HG03432 (cell line): ENCODE measurements at regions not wholly inside any gene's neighbourhood (a gene's known extent, or its start where the extent isn't known, plus 50 kb on each side); places are given as distances from the start of the nearest gene placed in this dataset.
"Not testable (repeated sequence)": the region's sequence is repeated elsewhere in the genome, so short reads cannot be mapped to it uniquely, and the experiment has no call there.

ENCODE experiments used
- ATAC-seq: cut with Tn5 transposase; IDR thresholded peaks from one replicate; pipeline ENCODE4 v1.9.1; 2021; ENCODE audit warnings: mild to moderate bottlenecking, moderate library complexity; ENCODE audit not compliant: unreplicated experiment

DNA sequence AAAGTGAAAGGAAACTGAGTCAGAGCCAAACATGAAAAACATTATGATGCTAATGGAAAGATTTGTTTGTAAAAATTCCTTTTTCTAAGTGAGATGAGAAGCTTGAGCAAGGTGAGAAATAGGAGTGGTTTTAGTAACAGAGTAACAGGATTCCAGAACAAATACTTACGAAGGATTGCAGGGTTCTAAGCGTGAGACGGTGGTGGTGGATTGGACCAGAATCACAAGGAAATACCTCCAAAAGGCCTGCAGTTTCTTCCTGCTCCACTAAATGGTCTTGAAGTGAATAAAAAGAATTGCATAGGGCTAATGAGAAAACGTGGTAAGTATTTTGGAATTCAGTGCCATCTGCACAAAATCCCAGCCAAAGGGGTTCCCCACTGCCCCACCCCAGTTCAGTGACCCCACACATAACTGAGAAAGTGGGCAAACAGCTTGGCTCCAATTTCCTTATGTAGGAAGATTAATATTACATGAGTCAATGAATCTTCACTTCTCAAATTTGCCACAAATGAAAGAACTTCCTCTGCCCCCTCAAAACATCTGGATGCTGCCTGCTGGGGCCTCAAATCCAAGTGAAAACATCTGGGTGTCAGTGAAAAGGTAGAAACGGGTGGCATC, 283.8 kb upstream of the NR2F2 start:
- ATAC-seq = no peak

DNA sequence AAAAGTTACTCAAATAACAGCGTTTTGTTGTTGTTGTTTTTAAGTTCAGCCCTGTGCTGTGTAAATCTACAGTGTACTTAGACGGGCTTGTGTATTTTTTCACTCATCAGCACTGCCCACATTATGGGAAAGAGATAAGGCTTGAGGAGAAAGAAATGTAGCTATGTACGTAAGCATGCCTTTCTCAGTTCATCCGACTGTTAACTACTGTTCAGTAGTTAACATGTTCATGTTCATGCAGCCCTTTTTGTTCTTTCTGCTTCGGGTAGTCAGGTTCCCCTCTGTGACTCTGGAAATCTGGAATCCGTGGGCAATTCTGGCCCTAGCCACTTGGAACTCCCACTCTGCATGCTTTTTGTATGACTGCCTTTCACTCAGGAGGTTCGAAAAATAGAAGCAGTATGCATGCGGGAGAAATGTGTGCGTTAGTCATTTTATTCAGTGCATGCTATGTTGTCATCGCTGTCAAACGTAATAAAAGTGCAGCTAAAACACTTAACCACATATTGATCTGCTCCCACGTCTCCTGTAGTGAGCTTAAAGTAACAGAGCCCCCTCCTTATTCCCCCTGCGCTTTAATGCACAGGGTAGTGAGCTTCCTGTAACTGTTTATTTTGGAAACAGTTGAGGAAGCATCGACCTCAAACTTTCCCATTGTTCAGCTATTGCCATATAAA, 283.1 kb upstream of the NR2F2 start:
- ATAC-seq = no peak

DNA sequence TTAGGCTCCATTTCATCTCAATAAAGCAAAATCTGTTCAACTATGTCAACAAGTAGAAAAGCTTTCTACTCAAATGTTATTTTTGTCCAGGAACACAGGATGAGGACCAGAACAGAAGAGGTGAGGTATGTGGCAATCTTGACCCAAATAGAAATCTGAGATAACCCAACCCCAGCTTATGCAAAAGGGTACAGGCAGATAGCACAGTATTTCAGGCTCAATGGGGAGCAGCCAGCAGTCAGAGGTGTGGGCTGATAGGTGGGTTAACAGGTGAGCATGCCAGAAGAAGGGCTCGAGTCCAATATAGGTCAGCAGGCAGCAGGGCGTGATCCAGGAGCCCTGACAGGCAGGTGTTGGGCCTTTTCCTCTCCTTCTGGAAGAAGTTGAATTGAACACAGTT, 281.2 kb upstream of the NR2F2 start:
- no peak for ATAC-seq

DNA sequence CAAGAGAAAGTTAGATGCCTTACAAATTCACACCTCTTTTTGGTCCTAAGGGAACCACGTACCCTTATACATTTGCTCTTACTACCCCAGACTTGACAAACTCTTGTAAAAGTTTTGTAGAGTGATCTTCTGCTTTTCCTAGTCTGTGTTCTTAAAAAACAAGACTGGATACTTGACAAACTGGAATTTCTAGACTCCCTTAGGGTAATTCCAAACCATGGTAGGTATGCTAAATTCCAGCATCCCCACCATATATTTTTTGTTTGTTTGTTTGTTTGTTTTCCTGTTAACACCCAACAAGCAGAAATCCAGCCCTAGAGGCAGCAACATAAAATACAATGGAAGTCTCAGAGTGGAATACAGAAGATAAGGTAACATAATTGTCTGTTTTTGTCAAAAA, 280.7 kb upstream of the NR2F2 start:
- no peak for ATAC-seq

DNA sequence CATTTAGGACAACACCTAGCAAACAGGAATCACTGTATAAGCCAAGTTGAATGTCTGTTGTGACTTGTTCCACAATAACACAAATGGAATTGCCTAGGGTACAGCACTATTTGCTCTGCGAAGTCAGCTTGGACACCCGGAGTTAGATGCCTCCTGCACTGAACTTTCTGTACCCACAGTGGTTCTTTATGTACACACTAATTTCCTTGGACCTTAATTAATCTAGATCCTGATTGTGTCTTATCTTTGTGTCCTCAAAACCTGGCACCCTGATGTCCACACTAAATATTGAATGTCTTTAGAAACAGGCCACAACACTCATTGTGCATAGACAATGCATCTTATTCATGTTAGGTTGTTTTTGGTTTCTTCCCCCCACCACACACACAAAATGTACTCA, 278.9 kb upstream of the NR2F2 start:
- ATAC-seq = no peak

DNA sequence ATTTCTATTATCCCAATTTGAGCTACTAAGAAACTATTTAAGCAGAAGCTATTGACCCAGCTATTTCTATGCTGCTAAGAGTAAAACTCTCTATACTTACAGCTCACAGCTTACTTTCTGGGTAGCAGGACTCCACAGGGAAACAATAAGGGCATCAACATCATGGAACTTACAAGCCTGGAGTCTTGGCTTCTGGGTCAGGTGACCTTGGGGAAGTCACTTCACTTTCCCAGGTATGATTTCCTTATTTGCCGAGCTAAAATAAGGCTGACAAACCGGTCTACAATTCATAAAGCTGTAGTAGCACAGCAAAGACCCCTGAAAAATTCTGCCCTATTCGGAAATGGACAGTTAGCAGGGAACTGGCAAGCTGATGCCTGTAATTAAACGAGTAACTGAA, 278.3 kb upstream of the NR2F2 start:
- ATAC-seq = no peak

DNA sequence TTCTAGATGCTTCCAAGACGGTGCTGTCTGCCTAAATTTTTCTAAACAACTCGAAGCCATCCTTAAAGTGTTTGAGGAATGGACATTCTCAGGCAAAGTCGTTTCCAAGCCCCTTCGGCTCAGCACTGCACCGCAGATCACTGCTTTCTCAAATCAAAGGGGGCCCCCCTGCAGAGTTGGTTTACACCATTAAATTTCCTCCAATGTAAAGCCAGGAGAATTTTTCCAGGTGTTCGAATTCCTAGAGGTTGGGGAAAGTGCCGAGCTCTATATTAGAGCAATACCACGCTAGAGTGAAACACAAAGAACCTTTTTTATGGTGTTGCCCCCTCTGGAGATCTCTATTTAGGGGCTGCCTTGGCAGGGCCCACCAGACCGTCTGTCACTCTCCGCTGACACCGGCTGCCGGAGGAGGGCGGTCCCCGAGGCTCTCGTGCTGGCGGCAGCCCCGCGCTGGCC, 277.9 kb upstream of the NR2F2 start:
- ATAC-seq = peak; percentile 53

DNA sequence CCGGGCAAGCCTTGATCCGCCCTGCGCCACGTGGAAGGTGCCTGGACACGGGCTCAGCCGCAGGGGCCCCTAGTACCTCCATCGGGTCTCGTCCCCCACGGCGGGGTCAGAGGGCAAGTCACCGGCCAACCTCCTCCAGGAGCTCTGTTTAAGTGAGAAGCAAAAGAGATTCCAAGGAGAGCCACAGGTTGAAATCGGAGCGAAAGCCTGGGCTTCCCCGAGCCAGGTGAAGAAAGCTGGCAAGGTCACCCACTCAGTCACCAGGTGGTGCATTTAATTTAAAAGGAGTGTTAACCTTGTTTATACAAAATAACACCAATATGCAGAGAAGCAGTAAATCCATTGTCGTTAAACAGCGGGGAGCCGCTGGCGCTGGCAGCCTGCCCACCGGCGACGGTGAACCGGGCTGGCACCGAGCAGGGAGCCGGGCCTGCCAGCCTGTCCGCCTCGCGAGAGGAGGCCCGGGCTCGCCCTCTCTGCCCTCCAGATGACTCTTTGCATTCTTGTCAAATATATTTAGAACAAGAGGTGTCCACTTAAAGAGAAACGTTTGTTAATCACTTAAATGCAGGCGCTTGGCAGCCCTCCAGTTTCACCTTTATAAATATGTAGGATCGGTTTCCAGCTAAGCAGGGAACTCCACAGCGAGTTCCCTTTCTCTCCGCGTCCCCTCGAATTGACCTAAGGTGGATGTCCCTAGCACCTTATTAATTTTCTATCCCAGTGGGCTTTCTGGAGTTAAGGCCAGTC, 277.3 kb upstream of the NR2F2 start:
- peak; percentile 40 for ATAC-seq

DNA sequence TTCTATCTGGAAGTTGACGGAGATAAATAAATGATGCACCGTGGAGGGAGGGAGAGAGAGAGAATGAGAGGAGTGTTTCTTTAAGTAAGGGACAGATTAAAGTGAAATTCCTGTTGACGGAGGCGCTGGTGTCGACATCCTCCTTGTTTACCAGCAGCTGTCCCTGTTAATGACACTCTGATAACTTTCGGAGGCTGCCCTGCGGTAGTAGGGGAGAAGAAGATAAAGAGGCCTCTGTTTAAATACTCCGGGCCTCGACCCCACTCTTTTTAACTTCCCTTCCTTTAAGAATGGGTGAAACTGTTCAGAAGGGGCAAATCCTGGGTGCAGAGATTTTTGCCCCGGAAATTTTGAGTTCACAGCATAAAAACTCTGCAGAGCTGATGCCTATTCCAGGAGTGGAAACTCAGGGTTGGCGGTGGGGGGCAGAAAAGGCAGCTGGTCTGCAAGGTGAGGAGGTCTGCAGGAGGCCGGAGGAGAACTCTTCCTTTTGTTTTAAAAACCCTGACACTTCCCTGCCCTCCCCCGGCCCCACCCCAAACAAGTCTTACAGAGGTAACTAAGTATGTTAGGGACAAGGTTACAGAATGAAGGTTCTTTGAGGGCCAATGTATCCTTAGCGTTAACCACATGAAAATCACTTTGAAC, 276.6 kb upstream of the NR2F2 start:
- peak; percentile 13 for ATAC-seq

DNA sequence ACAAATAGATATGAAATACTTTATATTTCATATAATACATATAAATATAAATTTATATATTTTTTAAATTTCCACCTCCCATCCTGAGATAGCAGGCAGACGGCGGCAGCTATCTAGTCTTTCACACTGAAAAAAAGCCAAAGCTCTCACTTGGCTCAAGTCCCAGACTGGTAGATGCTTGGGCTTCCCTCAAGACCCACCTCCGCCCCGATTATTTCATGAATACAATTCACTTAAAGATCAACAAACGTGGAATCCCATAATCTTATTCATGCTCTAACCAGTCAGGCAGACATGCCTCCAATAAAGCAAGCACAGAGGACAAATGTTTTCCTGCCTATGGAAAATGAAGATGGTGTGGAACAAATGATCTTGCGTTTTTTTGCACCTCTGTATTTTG, 275.9 kb upstream of the NR2F2 start:
- ATAC-seq = no peak

DNA sequence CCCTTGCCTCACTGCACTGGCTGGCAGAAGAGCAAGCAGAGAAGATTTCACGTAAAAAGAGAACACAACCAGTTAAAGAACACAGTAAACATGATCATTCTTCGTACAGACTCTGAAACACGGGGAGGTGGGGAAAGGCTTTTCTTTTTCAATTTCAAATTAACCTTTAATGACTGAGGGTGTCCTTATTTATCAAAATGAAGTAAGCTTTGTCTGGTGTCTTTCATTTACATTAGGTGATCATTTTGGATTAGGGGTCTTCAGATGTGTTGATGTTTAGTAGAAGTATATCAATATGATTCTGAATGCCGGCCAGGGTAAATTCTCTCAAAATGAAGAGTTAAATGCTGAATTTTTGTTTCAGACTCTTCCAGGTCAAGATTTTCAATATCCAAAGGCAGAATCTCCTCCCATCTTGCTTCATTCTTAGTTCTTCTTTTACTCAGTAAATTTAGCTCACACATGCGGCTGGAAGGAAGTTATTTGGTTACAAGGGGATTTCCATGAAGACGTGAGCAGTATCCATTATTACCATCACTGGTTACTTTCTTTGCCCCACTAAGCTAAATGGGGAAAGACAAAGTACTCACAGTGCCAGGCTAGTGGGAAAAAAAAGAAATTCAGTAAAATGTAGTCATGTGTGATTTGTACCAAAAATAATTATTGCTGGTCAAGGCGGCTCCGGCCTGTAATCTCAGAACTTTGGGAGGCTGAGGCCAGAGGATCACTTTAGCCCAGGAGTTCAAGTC, 272.2 kb upstream of the NR2F2 start:
- peak; percentile 91 for ATAC-seq

DNA sequence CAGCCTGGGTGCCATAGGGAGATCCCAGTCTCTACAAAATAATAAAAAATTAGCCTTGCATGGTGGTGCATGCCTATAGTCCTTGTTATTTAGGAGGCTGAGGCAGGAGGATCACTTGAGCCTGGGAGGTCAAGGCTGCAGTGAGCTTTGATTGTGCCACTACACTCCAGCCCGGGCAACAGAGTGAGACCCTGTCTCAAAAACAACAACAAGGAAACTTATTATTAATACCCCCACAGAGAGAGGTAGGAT, 271.7 kb upstream of the NR2F2 start:
- ATAC-seq = not testable (repeated sequence)

DNA sequence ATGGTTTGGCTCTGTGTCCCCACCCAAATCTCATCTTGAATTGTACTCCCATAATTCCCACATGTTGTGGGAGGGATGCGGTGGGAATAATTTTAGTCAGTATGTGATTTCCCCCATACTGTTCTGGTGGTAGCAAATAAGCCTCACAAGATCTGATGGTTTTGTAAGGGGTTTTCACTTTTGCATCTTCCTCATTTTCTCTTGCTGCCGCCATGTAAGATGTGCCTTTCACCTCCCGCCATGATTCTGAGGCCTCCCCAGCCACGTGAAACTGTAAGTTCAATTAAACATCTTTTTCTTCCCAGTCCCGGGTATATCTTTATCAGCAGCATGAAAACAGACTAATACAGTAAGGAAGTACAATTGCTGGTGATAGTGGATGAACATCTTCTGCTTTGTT, 269.9 kb upstream of the NR2F2 start:
- ATAC-seq = not testable (repeated sequence)

DNA sequence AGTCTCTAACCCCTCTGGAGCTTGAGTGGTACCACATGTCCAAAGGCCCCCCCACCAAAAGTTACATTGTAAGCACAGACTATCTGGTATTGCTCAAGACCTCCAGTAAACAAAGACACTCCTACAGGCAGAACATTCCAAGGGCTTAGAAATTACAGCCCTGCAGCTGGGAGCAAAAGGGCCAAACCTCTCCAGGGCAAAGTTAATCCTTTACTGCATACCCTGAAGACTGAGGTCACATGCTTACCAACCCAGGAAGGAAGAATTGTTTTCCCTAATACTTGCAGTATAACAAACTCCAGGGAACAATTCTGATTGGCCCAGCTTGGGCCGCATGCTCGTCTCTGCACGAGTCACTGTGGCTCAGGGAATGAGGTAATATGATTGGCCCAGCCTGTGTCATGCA, 266.1 kb upstream of the NR2F2 start:
- ATAC-seq = no peak

DNA sequence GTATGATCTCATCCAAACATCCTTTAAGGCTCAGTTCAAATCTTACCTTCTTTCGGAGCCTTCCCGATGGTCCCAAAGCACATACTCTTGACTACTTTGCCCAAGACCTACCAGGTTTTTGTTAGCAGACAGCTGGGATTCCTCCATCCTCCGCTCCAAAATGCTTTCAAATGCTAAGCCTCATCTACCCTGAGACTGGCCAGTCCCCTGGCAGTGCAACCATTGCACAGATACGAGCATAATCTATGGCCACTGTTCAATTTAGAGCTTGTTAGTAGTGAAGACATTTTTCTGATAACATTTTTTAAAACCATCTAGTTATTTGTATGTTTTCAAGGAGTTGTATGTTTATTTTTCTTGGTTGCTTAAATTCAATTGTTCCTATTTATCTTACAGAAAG, 264.4 kb upstream of the NR2F2 start:
- ATAC-seq = no peak

DNA sequence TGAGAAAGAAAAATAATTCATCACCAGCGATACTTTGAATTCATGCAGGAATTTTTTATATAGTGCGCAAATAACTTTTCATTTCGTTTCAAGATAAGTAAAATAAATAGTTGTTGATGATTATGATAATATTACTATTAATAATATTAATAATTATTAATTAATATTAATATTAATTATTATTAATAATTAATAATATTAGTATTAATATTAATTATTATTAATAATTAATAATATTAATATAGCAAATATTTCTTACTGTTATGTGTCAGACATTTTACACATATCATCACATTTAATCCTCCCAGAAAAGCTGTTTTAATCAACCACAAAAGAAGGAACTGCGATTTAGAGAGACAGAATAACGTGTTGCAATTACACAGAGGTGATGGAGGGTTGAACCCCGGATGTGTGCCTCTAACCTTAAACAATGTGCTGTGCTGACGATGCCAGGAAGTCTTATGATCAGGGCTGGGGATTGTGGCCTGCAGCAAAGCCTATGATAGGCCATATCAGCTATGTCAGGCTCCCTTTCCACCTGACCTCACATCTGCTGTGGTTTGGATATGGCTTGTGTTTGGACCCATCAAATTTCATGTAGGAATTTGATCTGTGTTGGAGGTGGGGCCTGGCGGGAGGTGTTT, 263.5 kb upstream of the NR2F2 start:
- ATAC-seq = no peak

DNA sequence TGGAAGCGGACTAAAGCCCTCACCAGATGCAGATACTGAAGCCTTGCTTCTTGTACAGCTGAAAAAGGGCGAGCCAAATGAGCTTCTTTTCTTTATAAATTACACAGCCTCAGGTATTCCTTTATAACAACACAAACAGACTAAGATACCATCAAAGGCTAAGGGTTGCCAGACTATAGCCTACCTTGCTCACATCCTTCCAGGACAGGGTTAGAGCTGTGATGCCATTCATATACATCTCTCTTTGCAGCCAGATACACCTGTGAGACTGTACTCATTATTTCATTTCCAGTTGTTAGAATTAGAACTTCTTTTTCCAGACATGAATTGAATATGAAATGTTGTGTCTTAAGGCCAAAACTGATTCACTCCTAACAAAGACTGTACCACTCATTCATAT, 262.8 kb upstream of the NR2F2 start:
- no peak for ATAC-seq

DNA sequence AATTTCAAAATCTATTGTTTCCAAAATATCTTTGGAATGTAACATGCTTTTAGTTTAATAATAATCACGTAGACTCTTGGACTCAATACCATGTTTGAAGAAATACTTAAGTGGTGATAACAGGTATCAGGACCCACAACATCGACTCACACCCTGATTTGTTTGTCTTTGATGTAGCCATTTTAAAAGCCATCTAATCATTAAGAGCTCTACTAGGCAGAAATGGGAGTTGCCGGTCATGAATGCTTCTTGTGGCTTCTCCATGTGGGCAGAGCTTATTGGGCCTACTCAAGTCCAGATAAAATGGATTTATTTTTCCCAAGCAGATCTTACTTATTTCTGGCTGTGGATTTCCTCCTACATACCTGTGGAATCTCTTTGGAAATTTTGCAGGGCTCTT, 261.6 kb upstream of the NR2F2 start:
- no peak for ATAC-seq

DNA sequence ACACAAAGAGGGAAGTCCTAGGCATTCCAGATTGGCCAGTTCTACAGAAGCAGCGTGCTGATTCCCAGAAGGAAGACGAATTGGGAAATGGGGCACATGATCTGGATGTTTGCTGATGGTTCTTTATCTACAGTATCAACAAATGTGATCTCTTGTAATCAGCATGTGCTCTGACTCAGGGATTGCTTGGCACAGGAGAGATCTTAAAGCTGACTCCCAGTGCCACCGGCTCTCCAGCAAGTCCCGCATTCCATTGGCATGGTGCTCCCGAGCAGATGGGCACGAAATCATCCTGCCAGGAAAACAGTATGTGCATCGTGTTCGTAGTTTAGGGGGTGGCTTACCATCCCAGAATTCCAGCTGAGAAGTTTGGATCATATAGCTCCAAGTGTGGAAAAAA, 259.9 kb upstream of the NR2F2 start:
- no peak for ATAC-seq

DNA sequence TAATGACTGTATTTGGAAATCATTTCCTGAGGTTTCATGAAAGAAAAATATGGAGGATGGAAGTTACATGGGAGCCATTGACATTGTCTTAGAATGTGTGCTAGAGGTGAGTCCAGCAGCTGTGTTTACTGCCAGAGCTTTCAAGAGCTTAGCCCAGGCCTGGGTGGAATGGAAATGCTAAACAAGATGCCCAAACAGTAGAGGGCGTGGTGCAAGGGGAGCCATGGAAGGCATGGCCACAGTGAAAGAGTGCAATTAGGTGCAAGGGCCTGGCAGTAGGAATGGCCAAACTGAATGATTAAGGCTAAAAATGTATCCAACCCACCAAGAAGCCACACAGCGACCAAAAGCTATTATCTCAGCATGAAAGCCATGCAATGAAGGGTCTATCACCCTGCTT, 257.7 kb upstream of the NR2F2 start:
- no peak for ATAC-seq

DNA sequence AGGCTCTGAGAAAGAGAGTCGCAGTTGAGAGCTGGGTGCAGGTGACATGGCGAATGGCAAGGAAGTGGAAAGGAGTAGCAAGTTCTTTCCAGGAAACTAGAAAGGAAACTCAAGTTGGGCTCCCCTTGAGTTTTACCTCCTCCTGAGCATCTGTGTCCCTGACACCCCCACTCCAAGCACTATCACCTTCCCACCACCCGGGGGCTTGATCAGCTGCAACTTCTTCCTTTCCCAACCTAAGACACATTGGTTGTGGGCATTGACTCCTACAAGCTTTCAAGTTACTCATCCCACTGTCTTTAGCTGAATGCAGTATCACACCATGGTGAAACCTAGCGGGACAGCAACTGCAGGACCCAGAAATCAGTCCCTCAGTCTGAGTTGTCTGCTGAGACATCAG, 256.6 kb upstream of the NR2F2 start:
- ATAC-seq = no peak
